ENCODE measurements at regions not wholly inside any gene's neighbourhood (a gene's known extent, or its start where the extent isn't known, plus 50 kb on each side); places are given as distances from the start of the nearest gene placed in this dataset.

- BruUV-seq (replicated peaks) = no TSS peak
- Histone ChIP-seq H3K36me3 (ENCODE audit: control insufficient read depth, insufficient read depth, low read length) (no peaks in the 10 kb centered on the region), H3K27me3 (ENCODE audit: control insufficient read depth, insufficient read depth, low read length) (no peaks in the 10 kb centered on the region), H3K4me3 (ENCODE audit: low read depth in 2 of 2, low read length in 2 of 2) (no peak overlapping the region), H3K4me1 (ENCODE audit: control insufficient read depth, insufficient read depth, low read length) (no peaks in the 10 kb centered on the region), H3K27ac (ENCODE audit: low read length) (no peak overlapping the region), H3K9me3 (ENCODE audit: control insufficient read depth, insufficient read depth, low read depth, low read length) (no peaks in the 10 kb centered on the region)
- no peak for DNase-seq (ENCODE audit: low read depth, low spot score)
- intact Hi-C loops (cut with micrococcal nuclease; ENCODE audit: unreplicated experiment) (no loop called here), in situ Hi-C loops (cut with HindIII; ENCODE audit: low pct_unique_long_range_greater_than_20kb, low sequenced_read_pairs) (no loop called here)
- TF ChIP-seq TCF7L2 (IDR thresholded peaks at IDR 0.05; ENCODE audit: low read depth, low read length) = no peak
- no peak for TF ChIP-seq CTCF (IDR thresholded peaks at IDR 0.05)
- TF ChIP-seq SIN3A (IDR thresholded peaks at IDR 0.05; ENCODE audit: borderline replicate concordance, insufficient read depth, low read depth, low read length) = no peak
- TF ChIP-seq POLR2AphosphoS5 (IDR thresholded peaks at IDR 0.05; ENCODE audit: low read depth, low read length) = no peak
- no peak for TF ChIP-seq REST (IDR thresholded peaks at IDR 0.05; ENCODE audit: insufficient read depth in 1 of 2, low read depth in 2 of 2, low read length in 1 of 2)
- ChIA-PET POLR2A (interaction anchor here (0.6 kb wide), 1 partner anchor 186 kb away, joined by 4 read pairs; no protein-coding TSS in a partner anchor), CTCF (no interaction called here)
- no peak for ATAC-seq
Measured at GRCh38 chr9:103323699-103324098, 328.6 kb downstream of the CYLC2 start.

- no peaks in the 10 kb centered on the region for H3K36me3 ChIP-seq (ENCODE audit: control insufficient read depth, insufficient read depth, low read length)
- CTCF ChIA-PET = no interaction called here
- no peak for ATAC-seq
- in situ Hi-C loops (cut with HindIII; ENCODE audit: low pct_unique_long_range_greater_than_20kb, low sequenced_read_pairs) (no loop called here), intact Hi-C loops (cut with micrococcal nuclease; ENCODE audit: unreplicated experiment) (no loop called here)
- TF ChIP-seq POLR2AphosphoS5 (IDR thresholded peaks at IDR 0.05; ENCODE audit: low read depth, low read length) (no peak), SIN3A (IDR thresholded peaks at IDR 0.05; ENCODE audit: borderline replicate concordance, insufficient read depth, low read depth, low read length) (no peak), REST (IDR thresholded peaks at IDR 0.05; ENCODE audit: insufficient read depth in 1 of 2, low read depth in 2 of 2, low read length in 1 of 2) (no peak), CTCF (IDR thresholded peaks at IDR 0.05) (no peak)
- BruUV-seq (replicated peaks) = no TSS peak
- H3K4me3 ChIP-seq (ENCODE audit: low read depth in 2 of 2, low read length in 2 of 2) = no peak overlapping the region
- H3K4me1 ChIP-seq (ENCODE audit: control insufficient read depth, insufficient read depth, low read length) = no peaks in the 10 kb centered on the region
- H3K27ac ChIP-seq (ENCODE audit: low read length) = no peak overlapping the region
- DNase-seq (ENCODE audit: low read depth, low spot score) = no peak
- POLR2A ChIA-PET = no interaction called here
- no peaks in the 10 kb centered on the region for H3K27me3 ChIP-seq (ENCODE audit: control insufficient read depth, insufficient read depth, low read length)
- no peaks in the 10 kb centered on the region for H3K9me3 ChIP-seq (ENCODE audit: control insufficient read depth, insufficient read depth, low read depth, low read length)
Measured at GRCh38 chr9:103335461-103335860, 340.3 kb downstream of the CYLC2 start.
